RWPE2 (cell line): ENCODE measurements at regions not wholly inside any gene's neighbourhood (a gene's known extent, or its start where the extent isn't known, plus 50 kb on each side); places are given as distances from the start of the nearest gene placed in this dataset.

Experiments used
- ATAC-seq: fragments of 200-7000 bp; cut with Tn5 transposase; 3 replicates; pipeline ENCODE4 v1.9.1; 2021; ENCODE audit warnings: low read depth
- DNase-seq: peaks from one replicate; pipeline ENCODE4 v3.0.0-alpha.2; 2020; ENCODE audit warnings: low spot score
- H3K27ac ChIP-seq: fragments of 450-650 bp; 2 replicates; pipeline ENCODE4 v1.5.1; 2017; ENCODE audit warnings: mild to moderate bottlenecking; ENCODE audit not compliant: poor library complexity, severe bottlenecking
- H3K27me3 ChIP-seq: fragments of 250-450 bp; sonication (Bioruptor Pico); 2 replicates; pipeline ENCODE4 v1.5.1; 2021; ENCODE audit warnings: mild to moderate bottlenecking, moderate library complexity; ENCODE audit not compliant: insufficient read depth, poor library complexity, severe bottlenecking
- H3K36me3 ChIP-seq: fragments of 250-450 bp; sonication (Bioruptor Pico); 2 replicates; pipeline ENCODE4 v1.5.1; 2020; ENCODE audit warnings: low read depth, mild to moderate bottlenecking, moderate library complexity
- H3K4me1 ChIP-seq: fragments of 250-450 bp; sonication (Bioruptor Pico); 2 replicates; pipeline ENCODE4 v1.5.1; 2021; ENCODE audit warnings: mild to moderate bottlenecking, moderate library complexity; ENCODE audit not compliant: insufficient read depth, poor library complexity, severe bottlenecking
- H3K4me3 ChIP-seq: fragments of 250-450 bp; sonication (Bioruptor Pico); 2 replicates; pipeline ENCODE4 v1.5.1; 2021; ENCODE audit warnings: mild to moderate bottlenecking, moderate library complexity; ENCODE audit not compliant: severe bottlenecking
- H3K9me3 ChIP-seq: fragments of 250-450 bp; sonication (Bioruptor Pico); 2 replicates; pipeline ENCODE4 v1.5.1; 2021; ENCODE audit warnings: mild to moderate bottlenecking, moderate library complexity; ENCODE audit not compliant: severe bottlenecking
- TF ChIP-seq, protein P1 (sequence below): fragments of 450-650 bp; IDR thresholded peaks from one replicate; pipeline ENCODE4 v1.5.1; 2017; ENCODE audit warnings: mild to moderate bottlenecking, moderate library complexity; ENCODE audit not compliant: poor library complexity, severe bottlenecking

DNA sequence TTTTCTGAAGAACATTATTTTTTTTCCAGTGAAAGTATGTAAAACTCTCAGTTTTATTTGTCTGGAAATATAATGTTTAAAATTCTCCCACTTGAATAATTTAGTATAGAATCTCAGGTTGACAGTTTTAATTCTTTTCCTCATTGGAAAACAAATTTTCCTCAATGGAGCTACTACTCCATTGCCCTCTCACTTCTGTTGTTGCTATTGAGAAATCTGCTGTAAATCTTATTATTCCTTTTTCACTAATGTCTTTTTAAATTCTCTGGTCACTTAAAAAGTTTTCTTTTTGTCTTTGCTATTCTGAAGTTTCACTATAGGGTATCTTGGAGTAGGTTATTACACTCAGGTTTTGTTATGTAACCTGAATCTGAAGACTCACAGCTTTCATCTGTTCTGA lies 216.1 kb upstream of the PMFBP1 start:
- H3K27ac ChIP-seq: no peak overlapping the region
- H3K4me3 ChIP-seq: no peak overlapping the region
- TF ChIP-seq, protein P1, sequence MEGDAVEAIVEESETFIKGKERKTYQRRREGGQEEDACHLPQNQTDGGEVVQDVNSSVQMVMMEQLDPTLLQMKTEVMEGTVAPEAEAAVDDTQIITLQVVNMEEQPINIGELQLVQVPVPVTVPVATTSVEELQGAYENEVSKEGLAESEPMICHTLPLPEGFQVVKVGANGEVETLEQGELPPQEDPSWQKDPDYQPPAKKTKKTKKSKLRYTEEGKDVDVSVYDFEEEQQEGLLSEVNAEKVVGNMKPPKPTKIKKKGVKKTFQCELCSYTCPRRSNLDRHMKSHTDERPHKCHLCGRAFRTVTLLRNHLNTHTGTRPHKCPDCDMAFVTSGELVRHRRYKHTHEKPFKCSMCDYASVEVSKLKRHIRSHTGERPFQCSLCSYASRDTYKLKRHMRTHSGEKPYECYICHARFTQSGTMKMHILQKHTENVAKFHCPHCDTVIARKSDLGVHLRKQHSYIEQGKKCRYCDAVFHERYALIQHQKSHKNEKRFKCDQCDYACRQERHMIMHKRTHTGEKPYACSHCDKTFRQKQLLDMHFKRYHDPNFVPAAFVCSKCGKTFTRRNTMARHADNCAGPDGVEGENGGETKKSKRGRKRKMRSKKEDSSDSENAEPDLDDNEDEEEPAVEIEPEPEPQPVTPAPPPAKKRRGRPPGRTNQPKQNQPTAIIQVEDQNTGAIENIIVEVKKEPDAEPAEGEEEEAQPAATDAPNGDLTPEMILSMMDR: no peak
- peaks cover 12% of the 10 kb centered on the region for H3K9me3 ChIP-seq
- DNase-seq (no peak), ATAC-seq (no peak)
- H3K36me3 ChIP-seq: peaks cover 22% of the 10 kb centered on the region
- no peaks in the 10 kb centered on the region for H3K27me3 ChIP-seq
- no peaks in the 10 kb centered on the region for H3K4me1 ChIP-seq

DNA sequence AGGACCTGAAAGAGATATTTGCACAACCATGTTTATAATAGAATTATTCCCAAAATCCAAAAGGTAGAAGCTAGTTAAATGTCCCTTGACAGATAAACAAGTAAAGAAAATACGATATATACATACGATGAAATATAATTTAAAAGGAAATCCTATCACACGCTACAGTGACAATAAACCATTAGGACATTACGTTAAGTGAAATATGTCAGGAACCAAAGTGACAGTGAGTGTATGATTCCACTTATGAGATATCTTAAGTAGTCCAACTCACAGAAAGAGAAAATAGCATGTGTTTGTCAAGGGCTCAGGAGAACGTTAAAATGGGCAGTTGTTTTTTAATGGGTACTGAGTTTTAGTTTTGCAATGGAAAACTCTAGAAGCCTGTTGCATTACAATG lies 212.7 kb upstream of the PMFBP1 start:
- no peaks in the 10 kb centered on the region for H3K4me1 ChIP-seq
- no peak overlapping the region for H3K4me3 ChIP-seq
- ATAC-seq: no peak
- peaks cover 12% of the 10 kb centered on the region for H3K9me3 ChIP-seq
- no peaks in the 10 kb centered on the region for H3K27me3 ChIP-seq
- H3K36me3 ChIP-seq: peaks cover 15% of the 10 kb centered on the region
- H3K27ac ChIP-seq: no peak overlapping the region
- DNase-seq: no peak
- TF ChIP-seq, protein P1: no peak

DNA sequence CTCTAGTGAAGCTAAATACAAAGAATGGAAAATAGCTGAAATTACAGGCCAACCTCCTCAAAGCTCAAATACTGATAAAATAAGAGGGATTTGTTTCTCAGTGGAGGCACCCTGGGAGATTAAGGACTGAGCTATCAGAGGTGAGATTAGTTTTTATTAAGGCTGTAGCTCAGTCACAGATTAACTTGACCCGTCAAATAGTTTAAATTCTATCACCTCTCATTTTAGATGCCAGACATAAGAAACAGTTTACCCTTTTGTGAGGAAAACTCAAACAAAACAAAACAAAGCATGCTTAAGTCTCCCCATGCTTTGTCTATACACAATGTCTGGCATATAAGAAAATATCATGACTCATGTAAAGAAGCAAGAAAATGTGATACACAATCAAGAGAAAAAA lies 208.3 kb upstream of the PMFBP1 start:
- Histone ChIP-seq H3K27ac (no peak overlapping the region), H3K36me3 (no peaks in the 10 kb centered on the region)
- no peak for DNase-seq

DNA sequence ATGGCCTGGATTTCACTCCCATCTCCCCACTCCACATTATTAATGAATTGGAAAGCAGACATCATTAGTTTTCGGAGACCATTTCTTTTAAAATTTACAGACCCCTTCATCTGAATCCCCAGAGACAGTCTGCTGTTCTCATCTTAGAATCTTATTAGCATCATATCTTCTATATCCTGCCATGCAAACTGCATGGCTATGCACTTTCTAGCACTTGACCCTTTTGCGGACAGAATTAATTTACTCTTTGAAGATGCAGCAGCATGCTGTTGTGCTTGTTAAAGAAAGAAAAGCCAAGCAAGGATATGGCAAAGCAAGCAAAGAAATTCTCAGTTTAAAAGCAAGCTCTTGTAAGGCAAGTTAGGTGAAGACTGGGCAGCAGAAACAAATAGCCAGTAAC lies 201.2 kb upstream of the PMFBP1 start:
- ATAC-seq: no peak
- TF ChIP-seq, protein P1: no peak
- H3K36me3 ChIP-seq: no peaks in the 10 kb centered on the region
- peaks cover 14% of the 10 kb centered on the region for H3K4me1 ChIP-seq
- H3K9me3 ChIP-seq: no peaks in the 10 kb centered on the region
- no peak overlapping the region for H3K27ac ChIP-seq
- no peaks in the 10 kb centered on the region for H3K27me3 ChIP-seq
- no peak for DNase-seq
- H3K4me3 ChIP-seq: no peak overlapping the region

More for the DNA sequence above, 208.3 kb upstream of the PMFBP1 start:
- no peak for ATAC-seq
- Histone ChIP-seq H3K4me1 (no peaks in the 10 kb centered on the region), H3K9me3 (no peaks in the 10 kb centered on the region), H3K4me3 (no peak overlapping the region), H3K27me3 (no peaks in the 10 kb centered on the region)
- TF ChIP-seq, protein P1: no peak

DNA sequence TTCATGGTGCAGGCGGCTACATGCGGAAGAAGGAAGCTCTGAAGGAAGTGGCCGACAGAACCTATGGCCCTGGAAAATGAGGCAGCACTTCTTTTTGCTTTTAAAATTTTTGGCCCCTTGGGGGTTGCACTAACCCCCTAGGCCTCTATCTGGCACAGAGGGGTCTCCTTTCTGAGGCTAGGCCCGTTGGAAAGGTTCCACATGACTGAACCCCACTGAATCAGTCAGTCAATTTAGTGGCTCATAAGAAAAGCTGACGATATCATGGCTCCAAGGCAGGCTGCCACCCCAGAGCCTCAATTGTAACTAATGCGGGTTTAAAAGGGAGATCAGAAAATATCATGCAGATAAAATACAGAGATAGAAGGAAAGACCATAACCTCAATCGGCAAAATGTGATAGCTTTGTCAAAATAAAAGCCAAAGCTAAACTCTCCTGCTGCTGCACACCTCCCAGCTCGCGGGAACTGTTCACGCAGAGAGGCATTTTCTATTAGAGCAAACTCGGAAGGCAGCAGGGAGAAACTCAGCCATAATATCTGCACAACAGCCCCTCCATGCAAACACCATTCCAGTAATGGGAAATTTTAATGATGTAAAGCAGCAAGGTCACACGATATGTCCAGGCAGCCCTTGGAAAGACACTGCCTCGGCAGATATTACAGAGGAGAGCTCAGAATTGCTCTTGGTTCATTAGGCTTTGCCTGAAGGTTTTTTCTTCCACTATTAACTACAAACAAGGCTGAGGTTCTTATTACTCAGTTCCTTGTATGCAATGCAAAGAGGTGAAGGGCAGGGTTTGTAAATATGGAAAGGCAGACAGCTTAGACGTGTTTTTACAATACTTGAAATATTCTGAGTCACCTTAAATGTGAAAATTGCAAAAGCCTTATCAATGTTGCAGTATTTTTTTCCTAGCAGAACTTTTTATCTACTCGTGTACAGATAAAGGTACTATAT lies 200.4 kb upstream of the PMFBP1 start:
- no peak overlapping the region for H3K27ac ChIP-seq
- TF ChIP-seq, protein P1: no peak
- DNase-seq: no peak
- ATAC-seq: peak; percentile 40; the same call in 1 of the 3 replicates
- no peak overlapping the region for H3K4me3 ChIP-seq
- H3K4me1 ChIP-seq: peaks cover 14% of the 10 kb centered on the region
- H3K9me3 ChIP-seq: no peaks in the 10 kb centered on the region
- no peaks in the 10 kb centered on the region for H3K36me3 ChIP-seq
- H3K27me3 ChIP-seq: no peaks in the 10 kb centered on the region
